ENCODE measurements at regions not wholly inside any gene's neighbourhood (a gene's known extent, or its start where the extent isn't known, plus 50 kb on each side); places are given as distances from the start of the nearest gene placed in this dataset.

DNA sequence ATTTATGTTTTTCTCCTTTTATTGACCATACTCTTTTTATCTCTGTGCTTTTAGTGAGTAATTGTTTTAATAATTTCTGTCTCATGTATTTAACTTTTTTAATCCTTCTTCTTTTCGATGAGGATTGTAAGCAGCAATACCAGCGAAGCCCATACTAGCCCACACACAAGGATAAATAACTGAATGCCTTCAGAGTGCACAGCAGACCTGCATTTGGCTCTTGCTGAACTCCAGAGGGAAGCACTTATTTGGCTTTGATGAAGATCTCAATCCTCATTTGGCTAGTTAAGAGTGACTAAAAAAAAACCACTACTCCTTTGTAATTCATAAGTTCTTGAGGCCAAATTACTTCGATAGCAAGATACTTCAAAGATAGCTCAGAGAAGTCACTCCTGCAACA, 293.3 kb downstream of the METTL15 start:
- no peaks in the 10 kb centered on the region for H4K20me1 ChIP-seq (replicated peaks; ENCODE audit: control insufficient read depth, extremely low read depth, insufficient read depth, low read length)
- H3K4me1 ChIP-seq (ENCODE audit: control insufficient read depth, extremely low read depth, insufficient read depth, low read length), result peaks cover 5% of the 10 kb centered on the region
- no peak overlapping the region for H2AFZ ChIP-seq (ENCODE audit: low read depth, low read length)
- H3K36me3 ChIP-seq (ENCODE audit: control insufficient read depth in 2 of 2, extremely low read depth in 1 of 2, insufficient read depth in 2 of 2, low read length in 2 of 2), result no peaks in the 10 kb centered on the region
- no peak overlapping the region for H3K27ac ChIP-seq (ENCODE audit: insufficient read depth, low read depth, low read length)
- H3K27me3 ChIP-seq (ENCODE audit: control insufficient read depth in 2 of 2, insufficient read depth in 2 of 2, low read length in 2 of 2), result no peaks in the 10 kb centered on the region
- no peak overlapping the region for H3K4me3 ChIP-seq (replicated peaks in 1 of 3; ENCODE audit: insufficient read depth in 1 of 3, low read depth in 1 of 3, low read length in 3 of 3)
- no peaks in the 10 kb centered on the region for H3K9me3 ChIP-seq (replicated peaks; ENCODE audit: control insufficient read depth, insufficient read depth, low read length)
- no TSS peak for BruUV-seq (replicated peaks)
- dilution Hi-C loops (cut with MboI; ENCODE audit: extremely low pct_ligation_motif_present, low sequenced_read_pairs) (no loop called here), intact Hi-C loops (cut with micrococcal nuclease) (no loop called here)
- DNase-seq (ENCODE audit: low read depth, low spot score) (no peak), FAIRE-seq (no peak)
- ChIA-PET CTCF (no interaction called here), POLR2A (no interaction called here)
- no peak overlapping the region for H3K4me2 ChIP-seq (ENCODE audit: insufficient read depth, low read length)
- H3K9ac ChIP-seq (replicated peaks; ENCODE audit: extremely low read depth, insufficient read depth, low read length), result no peak overlapping the region
- no peaks in the 10 kb centered on the region for H3K79me2 ChIP-seq (ENCODE audit: control insufficient read depth, insufficient read depth, low read length)
- TF ChIP-seq GATA2 (IDR thresholded peaks at IDR 0.05; ENCODE audit: insufficient read depth, insufficient read length, low read depth, low read length) (no peak), MAX (IDR thresholded peaks at IDR 0.05; ENCODE audit: insufficient read depth, insufficient read length) (no peak)
- H3K9me1 ChIP-seq (replicated peaks; ENCODE audit: control insufficient read depth, extremely low read depth, insufficient read depth, low read length), result no peaks in the 10 kb centered on the region

DNA sequence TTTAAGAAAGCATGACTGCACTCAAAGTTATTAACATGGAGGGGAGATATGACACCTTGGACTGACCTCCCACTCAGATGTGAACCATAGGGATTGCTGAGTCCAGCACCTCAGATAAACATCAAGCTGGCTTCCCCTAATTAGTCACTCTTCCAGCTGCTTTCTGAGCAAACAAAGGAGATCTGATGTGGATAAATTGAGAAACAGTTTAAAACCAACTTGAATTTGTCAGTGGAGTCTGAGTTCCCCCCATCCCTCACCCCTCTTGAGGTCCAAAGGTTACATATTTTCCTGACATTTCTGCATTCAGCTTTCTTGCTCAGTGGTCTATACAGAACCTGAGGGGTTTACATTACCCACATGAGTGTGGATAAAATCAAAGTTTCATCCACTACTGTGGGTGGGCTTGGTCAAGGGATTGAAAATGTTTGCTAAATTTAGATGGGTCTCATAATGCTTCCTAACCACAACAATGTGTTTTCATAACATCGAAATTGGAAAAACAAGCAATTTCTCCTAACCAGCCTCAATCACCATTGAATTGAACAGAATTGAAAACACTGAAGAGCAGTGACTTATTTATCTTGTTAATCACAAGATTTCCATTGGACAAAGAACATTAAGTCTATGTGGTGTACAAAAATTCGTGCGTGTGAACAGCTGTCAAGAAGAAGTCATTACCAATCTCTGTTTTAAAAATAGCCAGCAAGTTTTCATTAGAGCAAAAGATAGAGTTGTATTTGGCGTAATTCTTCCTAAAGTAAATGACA, 292.3 kb downstream of the METTL15 start:
- Histone ChIP-seq H3K9me1 (replicated peaks; ENCODE audit: control insufficient read depth, extremely low read depth, insufficient read depth, low read length) (no peaks in the 10 kb centered on the region), H3K79me2 (ENCODE audit: control insufficient read depth, insufficient read depth, low read length) (no peaks in the 10 kb centered on the region), H3K4me3 (replicated peaks in 1 of 3; ENCODE audit: insufficient read depth in 1 of 3, low read depth in 1 of 3, low read length in 3 of 3) (no peak overlapping the region), H3K4me1 (ENCODE audit: control insufficient read depth, extremely low read depth, insufficient read depth, low read length) (peaks cover 5% of the 10 kb centered on the region), H3K9me3 (replicated peaks; ENCODE audit: control insufficient read depth, insufficient read depth, low read length) (no peaks in the 10 kb centered on the region), H3K4me2 (ENCODE audit: insufficient read depth, low read length) (no peak overlapping the region), H3K27ac (ENCODE audit: insufficient read depth, low read depth, low read length) (no peak overlapping the region), H3K9ac (replicated peaks; ENCODE audit: extremely low read depth, insufficient read depth, low read length) (no peak overlapping the region), H2AFZ (ENCODE audit: low read depth, low read length) (no peak overlapping the region), H3K36me3 (ENCODE audit: control insufficient read depth in 2 of 2, extremely low read depth in 1 of 2, insufficient read depth in 2 of 2, low read length in 2 of 2) (no peaks in the 10 kb centered on the region), H4K20me1 (replicated peaks; ENCODE audit: control insufficient read depth, extremely low read depth, insufficient read depth, low read length) (no peaks in the 10 kb centered on the region), H3K27me3 (ENCODE audit: control insufficient read depth in 2 of 2, insufficient read depth in 2 of 2, low read length in 2 of 2) (no peaks in the 10 kb centered on the region)
- CTCF ChIA-PET, result interaction anchor here (0.8 to 1.1 kb wide), 2 partner anchors 20 to 44 kb away, joined by 3 read pairs; no protein-coding TSS in a partner anchor
- intact Hi-C loops (cut with micrococcal nuclease), result no loop called here
- no TSS peak for BruUV-seq (replicated peaks)
- FAIRE-seq (peak; percentile 63), DNase-seq (ENCODE audit: low read depth, low spot score) (peak; percentile 45)
- POLR2A ChIA-PET, result no interaction called here
- dilution Hi-C loops (cut with MboI; ENCODE audit: extremely low pct_ligation_motif_present, low sequenced_read_pairs), result no loop called here
- TF ChIP-seq GATA2 (IDR thresholded peaks at IDR 0.05; ENCODE audit: insufficient read depth, insufficient read length, low read depth, low read length), result peak; percentile 90
- no peak for TF ChIP-seq MYC (IDR thresholded peaks at IDR 0.05; ENCODE audit: low read depth, low read length)
- TF ChIP-seq MAX (IDR thresholded peaks at IDR 0.05; ENCODE audit: insufficient read depth, insufficient read length), result no peak
- TF ChIP-seq, protein P1, sequence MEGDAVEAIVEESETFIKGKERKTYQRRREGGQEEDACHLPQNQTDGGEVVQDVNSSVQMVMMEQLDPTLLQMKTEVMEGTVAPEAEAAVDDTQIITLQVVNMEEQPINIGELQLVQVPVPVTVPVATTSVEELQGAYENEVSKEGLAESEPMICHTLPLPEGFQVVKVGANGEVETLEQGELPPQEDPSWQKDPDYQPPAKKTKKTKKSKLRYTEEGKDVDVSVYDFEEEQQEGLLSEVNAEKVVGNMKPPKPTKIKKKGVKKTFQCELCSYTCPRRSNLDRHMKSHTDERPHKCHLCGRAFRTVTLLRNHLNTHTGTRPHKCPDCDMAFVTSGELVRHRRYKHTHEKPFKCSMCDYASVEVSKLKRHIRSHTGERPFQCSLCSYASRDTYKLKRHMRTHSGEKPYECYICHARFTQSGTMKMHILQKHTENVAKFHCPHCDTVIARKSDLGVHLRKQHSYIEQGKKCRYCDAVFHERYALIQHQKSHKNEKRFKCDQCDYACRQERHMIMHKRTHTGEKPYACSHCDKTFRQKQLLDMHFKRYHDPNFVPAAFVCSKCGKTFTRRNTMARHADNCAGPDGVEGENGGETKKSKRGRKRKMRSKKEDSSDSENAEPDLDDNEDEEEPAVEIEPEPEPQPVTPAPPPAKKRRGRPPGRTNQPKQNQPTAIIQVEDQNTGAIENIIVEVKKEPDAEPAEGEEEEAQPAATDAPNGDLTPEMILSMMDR (IDR thresholded peaks at IDR 0.05; ENCODE audit: extremely low read depth in 1 of 2, insufficient read depth in 1 of 2, low read depth in 1 of 2, low read length in 2 of 2), result no peak
- TF ChIP-seq POLR2A (IDR thresholded peaks at IDR 0.05; ENCODE audit: low read depth, low read length), result no peak
- no peak for TF ChIP-seq POLR2AphosphoS5 (IDR thresholded peaks at IDR 0.05; ENCODE audit: insufficient read depth, low read depth, low read length)
- TF ChIP-seq FOS (IDR thresholded peaks at IDR 0.05; ENCODE audit: borderline replicate concordance, insufficient read depth, low read length), result peak; percentile 10
- no peak for TF ChIP-seq EZH2 (IDR thresholded peaks at IDR 0.05; ENCODE audit: borderline replicate concordance, low read depth, low read length, severe bottlenecking)
- TF ChIP-seq JUN (IDR thresholded peaks at IDR 0.05; ENCODE audit: borderline replicate concordance, insufficient read depth, insufficient read length, low read depth), result no peak
